B cell (primary cell): ENCODE measurements at regions not wholly inside any gene's neighbourhood (a gene's known extent, or its start where the extent isn't known, plus 50 kb on each side); places are given as distances from the start of the nearest gene placed in this dataset.
"Not testable (repeated sequence)": the region's sequence is repeated elsewhere in the genome, so short reads cannot be mapped to it uniquely, and the experiment has no call there.

Experiments
- ATAC-seq: fragments of 200-7000 bp; cut with Tn5 transposase; one replicate; pipeline ENCODE4 v1.10.0; 2021; ENCODE audit warnings: low read depth, mild to moderate bottlenecking, moderate number of reproducible peaks, moderate library complexity
- CTCF ChIA-PET: fragments of 350-600 bp; sonication (Branson Sonifier 250); formaldehyde crosslinking; loops from one replicate; lab custom pipeline; 2021; ENCODE audit warnings: antibody characterized with exemption, inconsistent platforms; lab: Charles Lee
- POLR2A ChIA-PET: fragments of 350-600 bp; sonication (Branson Sonifier 250); formaldehyde crosslinking; loops from one replicate; lab custom pipeline; 2021; ENCODE audit warnings: antibody characterized with exemption; lab: Charles Lee
- DNase-seq: peaks from one replicate; pipeline ENCODE4 v3.0.0; 2013
- H2AFZ ChIP-seq: 2 replicates; pipeline ENCODE4 v1.6.1; 2012; ENCODE audit warnings: mild to moderate bottlenecking, low read depth, low read length; ENCODE audit not compliant: insufficient read depth, poor library complexity, severe bottlenecking
- H3K27ac ChIP-seq, 2 donors: 1 replicate in 1 of 2; 2 replicates in 1 of 2; pipeline ENCODE4 v1.5.1; 2012 to 2013; ENCODE audit warnings: low read length in 2 of 2, mild to moderate bottlenecking in 2 of 2, moderate library complexity in 1 of 2
- H3K27me3 ChIP-seq, 4 experiments: fragments of 200-600 bp in 1 of 4; sonication (generic) in 1 of 4; replicated peaks in 1 of 4; 1 replicate in 2 of 4; 2 replicates in 2 of 4; pipeline versions ENCODE4 v1.6.1 to v1.7.0; 2013 to 2016; ENCODE audit warnings: low read length in 3 of 4, mild to moderate bottlenecking in 2 of 4, mixed read lengths in 1 of 4, moderate library complexity in 1 of 4; ENCODE audit not compliant: insufficient read depth in 4 of 4, control insufficient read depth in 3 of 4; ENCODE audit errors: control extremely low read depth in 1 of 4
- H3K36me3 ChIP-seq, 2 experiments: replicated peaks in 1 of 2; 1 replicate in 1 of 2; 2 replicates in 1 of 2; pipeline versions ENCODE4 v1.6.1 to v1.7.1; 2013; ENCODE audit warnings: low read length in 1 of 2; ENCODE audit not compliant: insufficient read depth in 2 of 2, control insufficient read depth in 1 of 2; ENCODE audit errors: control extremely low read depth in 1 of 2, extremely low read depth in 1 of 2
- H3K4me1 ChIP-seq, 2 donors: fragments of 200-600 bp in 1 of 2; sonication (generic) in 1 of 2; 1 replicate in 1 of 2; 2 replicates in 1 of 2; pipeline versions ENCODE4 v1.5.1 to v1.6.1; 2013 to 2017; ENCODE audit warnings: low read length in 2 of 2; ENCODE audit not compliant: control insufficient read depth in 2 of 2, insufficient read depth in 2 of 2
- H3K4me2 ChIP-seq: replicated peaks from 2 replicates; pipeline ENCODE3; 2012; ENCODE audit warnings: mild to moderate bottlenecking, low read depth, low read length; ENCODE audit not compliant: poor library complexity, severe bottlenecking
- H3K4me3 ChIP-seq, 5 experiments: fragments of 200-600 bp in 1 of 5; sonication (generic) in 1 of 5; 1 replicate in 3 of 5; 2 replicates in 2 of 5; pipeline versions ENCODE4 v1.5.1 to v1.7.0; 2011 to 2016; ENCODE audit warnings: low read length in 4 of 5, mild to moderate bottlenecking in 4 of 5, low read depth in 2 of 5, control low read depth in 1 of 5, moderate library complexity in 1 of 5; ENCODE audit not compliant: insufficient read depth in 1 of 5; ENCODE audit errors: control extremely low read depth in 1 of 5, extremely low read depth in 1 of 5
- H3K79me2 ChIP-seq: fragments of 200-600 bp; sonication (generic); one replicate; pipeline ENCODE4 v1.6.0; 2016; ENCODE audit warnings: low read length; ENCODE audit not compliant: control insufficient read depth, insufficient read depth
- H3K9ac ChIP-seq: fragments of 200-600 bp; sonication (generic); 2 replicates; pipeline ENCODE4 v1.6.1; 2017; ENCODE audit warnings: mild to moderate bottlenecking, low read length, moderate library complexity
- H3K9me3 ChIP-seq, 3 donors: one replicate each; pipeline versions ENCODE4 v1.6.1 to v1.7.1; 2013; ENCODE audit warnings: low read length in 2 of 3; ENCODE audit not compliant: control insufficient read depth in 2 of 3, insufficient read depth in 1 of 3; ENCODE audit errors: control extremely low read depth in 1 of 3
- H4K20me1 ChIP-seq: 2 replicates; pipeline ENCODE4 v1.6.0; 2012; ENCODE audit warnings: mild to moderate bottlenecking, low read length; ENCODE audit not compliant: insufficient read depth, control insufficient read depth, poor library complexity, severe bottlenecking
- H3K27ac Mint-ChIP-seq: one replicate; pipeline ENCODE4 v1.8.0; 2021; ENCODE audit warnings: mixed read lengths
- H3K27me3 Mint-ChIP-seq: one replicate; pipeline ENCODE4 v1.8.0; 2021; ENCODE audit warnings: mixed read lengths
- H3K4me1 Mint-ChIP-seq: one replicate; pipeline ENCODE4 v1.8.0; 2021; ENCODE audit warnings: mixed read lengths
- H3K4me3 Mint-ChIP-seq: one replicate; pipeline ENCODE4 v1.8.0; 2021; ENCODE audit warnings: mixed read lengths
- H3K9me3 Mint-ChIP-seq: one replicate; pipeline ENCODE4 v1.8.0; 2022; ENCODE audit warnings: mixed read lengths; ENCODE audit not compliant: insufficient read depth
- EZH2 ChIP-seq: IDR thresholded peaks from 2 replicates; pipeline ENCODE4 v1.6.1; 2012; ENCODE audit warnings: borderline replicate concordance, low read depth, mild to moderate bottlenecking, moderate library complexity, low read length; ENCODE audit not compliant: insufficient read depth, poor library complexity, severe bottlenecking
- WGBS: methylation state at CpG from one replicate; pipeline ENCODE4 v1.1.5; 2013; ENCODE audit warnings: missing lambda C conversion rate; ENCODE audit not compliant: insufficient coverage; 5-methylcytosine and 5-hydroxymethylcytosine counted together
- intact Hi-C: fragments of 100-400 bp; cut with micrococcal nuclease; formaldehyde crosslinking; loops from one replicate; pipeline ENCODE4 v1.10.0; 2022
- TF ChIP-seq, protein P1 (sequence below): fragments of 200-600 bp; IDR thresholded peaks from one replicate; pipeline ENCODE4 v1.8.0; 2022; ENCODE audit warnings: antibody characterized with exemption, mild to moderate bottlenecking

DNA sequence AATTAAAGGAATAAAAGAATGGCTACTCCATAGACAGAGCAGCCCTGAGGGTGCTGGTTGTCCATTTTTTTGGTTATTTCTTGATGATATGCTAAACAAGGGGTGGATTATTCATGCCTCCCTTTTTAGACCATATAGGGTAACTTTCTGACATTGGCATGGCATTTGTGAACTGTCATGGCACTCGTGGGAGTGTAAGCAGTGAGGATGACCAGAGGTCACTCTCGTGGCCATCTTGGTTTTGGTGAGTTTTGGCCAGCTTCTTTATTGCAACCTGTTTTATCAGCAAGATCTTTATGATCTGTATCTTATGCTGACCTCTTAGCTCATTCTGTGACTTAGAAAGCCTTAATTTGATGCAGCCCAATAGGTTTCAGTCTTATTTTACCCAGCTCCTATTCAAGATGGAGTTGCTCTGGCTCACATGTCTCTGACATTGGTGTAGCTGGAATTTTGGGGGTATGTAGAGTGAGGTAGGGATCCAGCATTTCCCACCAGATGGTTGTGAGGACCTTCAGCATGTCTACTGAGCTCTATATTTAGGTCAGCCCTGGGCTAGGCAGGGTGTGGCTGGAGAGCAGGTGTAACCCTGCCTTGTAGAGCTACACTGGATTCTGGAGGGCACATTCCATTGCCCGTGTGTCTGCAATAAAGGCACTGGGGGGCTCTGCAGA lies 103.5 kb upstream of the SLC38A2 start:
- no peak overlapping the region for H2AFZ ChIP-seq
- no peaks in the 10 kb centered on the region for H4K20me1 ChIP-seq
- intact Hi-C loops = no loop called here
- no peak overlapping the region for H3K9ac ChIP-seq
- POLR2A ChIA-PET = no interaction called here
- H3K27me3 ChIP-seq = no peaks in the 10 kb centered on the region
- WGBS = 100% methylated on average over 3 of the region's 3 CpGs
- H3K4me1 ChIP-seq = peaks cover 3 to 11% of the 10 kb centered on the region in 2 donors
- H3K9me3 Mint-ChIP-seq = no peaks in the 10 kb centered on the region
- H3K27ac Mint-ChIP-seq = no peak overlapping the region
- no peak overlapping the region for H3K4me3 ChIP-seq
- no peak for ATAC-seq
- peaks cover 10% of the 10 kb centered on the region for H3K4me1 Mint-ChIP-seq
- DNase-seq = no peak
- no peaks in the 10 kb centered on the region for H3K27me3 Mint-ChIP-seq
- no peaks in the 10 kb centered on the region for H3K9me3 ChIP-seq
- H3K79me2 ChIP-seq = peaks cover 19% of the 10 kb centered on the region
- CTCF ChIA-PET = no interaction called here
- no peak overlapping the region for H3K4me2 ChIP-seq
- H3K4me3 Mint-ChIP-seq = no peak overlapping the region
- H3K36me3 ChIP-seq = no peaks in the 10 kb centered on the region
- TF ChIP-seq, protein P1, sequence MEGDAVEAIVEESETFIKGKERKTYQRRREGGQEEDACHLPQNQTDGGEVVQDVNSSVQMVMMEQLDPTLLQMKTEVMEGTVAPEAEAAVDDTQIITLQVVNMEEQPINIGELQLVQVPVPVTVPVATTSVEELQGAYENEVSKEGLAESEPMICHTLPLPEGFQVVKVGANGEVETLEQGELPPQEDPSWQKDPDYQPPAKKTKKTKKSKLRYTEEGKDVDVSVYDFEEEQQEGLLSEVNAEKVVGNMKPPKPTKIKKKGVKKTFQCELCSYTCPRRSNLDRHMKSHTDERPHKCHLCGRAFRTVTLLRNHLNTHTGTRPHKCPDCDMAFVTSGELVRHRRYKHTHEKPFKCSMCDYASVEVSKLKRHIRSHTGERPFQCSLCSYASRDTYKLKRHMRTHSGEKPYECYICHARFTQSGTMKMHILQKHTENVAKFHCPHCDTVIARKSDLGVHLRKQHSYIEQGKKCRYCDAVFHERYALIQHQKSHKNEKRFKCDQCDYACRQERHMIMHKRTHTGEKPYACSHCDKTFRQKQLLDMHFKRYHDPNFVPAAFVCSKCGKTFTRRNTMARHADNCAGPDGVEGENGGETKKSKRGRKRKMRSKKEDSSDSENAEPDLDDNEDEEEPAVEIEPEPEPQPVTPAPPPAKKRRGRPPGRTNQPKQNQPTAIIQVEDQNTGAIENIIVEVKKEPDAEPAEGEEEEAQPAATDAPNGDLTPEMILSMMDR = no peak
- no peak for TF ChIP-seq EZH2
- H3K27ac ChIP-seq = no peak overlapping the region

DNA sequence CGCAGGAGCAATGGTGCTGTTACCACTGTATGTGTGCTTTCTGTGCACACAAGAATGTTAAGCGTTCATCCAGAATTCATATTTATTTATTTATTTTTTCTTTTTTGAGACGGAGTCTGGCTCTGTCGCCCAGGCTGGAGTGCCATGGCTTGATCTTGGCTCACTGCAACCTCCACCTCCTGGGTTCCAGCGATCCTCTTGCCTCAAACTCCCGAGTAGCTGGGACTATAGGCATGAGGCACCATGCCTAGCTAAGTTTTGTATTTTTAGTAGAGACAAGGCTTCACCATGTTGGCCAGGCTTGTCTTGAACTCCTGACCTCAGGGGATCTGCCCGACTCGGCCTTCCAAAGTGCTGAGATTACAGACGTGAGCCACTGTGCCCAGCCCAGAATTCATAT lies 101.8 kb upstream of the SLC38A2 start:
- H3K27ac Mint-ChIP-seq, H3K9ac ChIP-seq, H3K27me3 Mint-ChIP-seq, H3K9me3 Mint-ChIP-seq, H3K4me2 ChIP-seq, H3K27ac ChIP-seq, H3K36me3 ChIP-seq, POLR2A ChIA-PET, ATAC-seq, H3K9me3 ChIP-seq, H2AFZ ChIP-seq, H3K4me3 Mint-ChIP-seq, intact Hi-C loops, DNase-seq, H3K4me3 ChIP-seq, H3K27me3 ChIP-seq, H4K20me1 ChIP-seq: not testable (repeated sequence)
- WGBS = 100% methylated on average over 4 of the region's 9 CpGs
- H3K4me1 Mint-ChIP-seq = peaks cover 20% of the 10 kb centered on the region
- CTCF ChIA-PET = interaction anchor here (0.7 to 1.4 kb wide), 3 partner anchors 14 to 60 kb away, joined by 3 to 4 read pairs (median 3); no protein-coding TSS in a partner anchor
- H3K79me2 ChIP-seq = peaks cover 23% of the 10 kb centered on the region
- peaks cover 12 to 21% of the 10 kb centered on the region in 2 donors for H3K4me1 ChIP-seq
